ENCODE measurements at regions not wholly inside any gene's neighbourhood (a gene's known extent, or its start where the extent isn't known, plus 50 kb on each side); places are given as distances from the start of the nearest gene placed in this dataset.
"Not testable (repeated sequence)": the region's sequence is repeated elsewhere in the genome, so short reads cannot be mapped to it uniquely, and the experiment has no call there.

DNA sequence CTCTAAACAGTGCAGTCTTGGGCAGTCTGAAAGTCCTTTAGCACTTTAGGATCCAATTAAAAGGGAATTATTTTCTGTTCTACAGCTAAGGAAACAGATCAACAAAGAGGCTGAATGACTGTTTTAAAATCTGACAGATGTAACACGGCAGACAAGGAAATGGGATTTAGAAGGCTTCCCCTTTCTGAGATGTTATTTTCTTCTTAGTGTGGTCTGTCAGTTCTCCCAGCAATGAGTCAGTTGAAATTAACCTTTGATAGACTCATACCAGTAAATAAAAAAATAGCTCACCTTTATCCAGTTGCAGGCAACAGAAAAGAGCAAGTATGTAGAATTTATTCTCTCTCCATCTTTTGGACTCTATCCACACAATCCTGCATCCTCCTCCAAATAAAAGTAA, 98.1 kb downstream of the NEDD1 start:
- no peak for DNase-seq

DNA sequence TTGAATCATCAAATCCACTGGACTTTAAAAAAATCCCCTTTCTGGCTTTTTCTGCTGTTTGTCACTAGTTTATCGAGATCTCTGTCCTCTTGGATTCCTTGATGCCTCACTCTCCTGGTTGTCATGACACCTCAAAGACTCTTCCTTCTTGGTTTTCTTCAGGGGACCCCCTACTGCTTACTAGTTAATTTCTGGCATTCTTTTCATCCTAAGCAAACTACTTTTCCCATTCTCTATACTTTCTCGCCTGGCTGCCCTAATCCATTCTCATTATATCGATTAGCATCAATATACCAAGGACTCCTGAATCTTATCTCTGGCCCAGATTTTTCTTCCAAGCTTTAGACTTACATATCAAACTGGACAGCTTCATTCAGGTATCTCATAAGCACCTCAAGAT, 98.6 kb downstream of the NEDD1 start:
- DNase-seq, result no peak

DNA sequence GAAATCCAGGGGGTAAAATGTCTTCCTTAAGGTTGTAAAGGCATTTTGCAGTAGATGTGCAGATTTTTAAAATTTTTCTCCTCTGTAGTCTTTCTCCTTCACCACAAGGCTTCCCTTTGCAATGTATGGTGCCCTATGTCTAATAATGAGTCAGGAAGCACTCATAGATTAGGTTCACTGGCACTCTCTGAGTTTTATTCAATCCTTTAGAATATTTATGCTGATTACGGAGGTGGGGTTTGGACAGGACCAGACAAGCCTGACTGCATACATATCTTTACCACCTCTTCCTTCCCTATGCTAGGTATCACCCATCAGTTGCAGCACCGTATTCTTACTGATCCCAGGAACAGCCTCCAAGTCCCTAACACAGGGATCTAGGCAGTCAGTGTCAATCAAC, 99.5 kb downstream of the NEDD1 start:
- DNase-seq, result no peak

DNA sequence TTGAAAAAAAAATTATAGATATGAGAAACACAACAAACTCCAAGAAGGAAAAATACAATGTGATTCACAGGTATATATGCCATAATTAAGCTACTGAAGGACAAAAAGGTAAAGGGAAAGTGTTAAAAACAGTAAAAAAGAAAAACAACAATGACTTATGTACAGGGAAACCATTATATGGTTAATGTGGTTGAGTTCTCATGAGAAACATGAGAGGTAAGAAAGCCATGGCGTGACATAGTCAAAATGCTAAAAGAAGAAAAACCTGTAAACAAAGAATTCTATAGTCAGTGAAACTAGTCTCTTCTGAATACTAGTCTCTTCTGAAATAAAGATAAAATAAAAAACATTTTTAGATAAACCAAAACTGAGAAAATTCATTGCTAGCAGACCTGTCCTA, 109.1 kb downstream of the NEDD1 start:
- no peak for DNase-seq

DNA sequence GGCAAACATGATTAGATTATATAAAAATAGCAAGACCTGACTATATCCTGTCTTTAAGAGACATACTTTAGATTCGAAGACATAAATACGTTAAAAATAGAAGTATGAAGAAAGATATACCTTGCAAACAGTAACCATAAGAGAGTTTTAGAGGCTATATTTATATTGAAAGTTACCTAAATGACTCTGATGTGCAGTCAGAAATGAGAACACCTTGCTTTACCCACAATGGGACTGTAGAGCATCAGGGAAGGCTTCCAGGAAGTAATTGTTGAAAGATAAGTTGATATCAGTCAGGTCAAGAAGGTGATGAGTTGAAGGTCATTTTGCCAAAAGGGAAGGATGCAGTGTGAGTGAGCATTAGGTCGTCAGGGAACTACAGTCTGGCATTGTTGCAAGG, 110.2 kb downstream of the NEDD1 start:
- no peak for DNase-seq

DNA sequence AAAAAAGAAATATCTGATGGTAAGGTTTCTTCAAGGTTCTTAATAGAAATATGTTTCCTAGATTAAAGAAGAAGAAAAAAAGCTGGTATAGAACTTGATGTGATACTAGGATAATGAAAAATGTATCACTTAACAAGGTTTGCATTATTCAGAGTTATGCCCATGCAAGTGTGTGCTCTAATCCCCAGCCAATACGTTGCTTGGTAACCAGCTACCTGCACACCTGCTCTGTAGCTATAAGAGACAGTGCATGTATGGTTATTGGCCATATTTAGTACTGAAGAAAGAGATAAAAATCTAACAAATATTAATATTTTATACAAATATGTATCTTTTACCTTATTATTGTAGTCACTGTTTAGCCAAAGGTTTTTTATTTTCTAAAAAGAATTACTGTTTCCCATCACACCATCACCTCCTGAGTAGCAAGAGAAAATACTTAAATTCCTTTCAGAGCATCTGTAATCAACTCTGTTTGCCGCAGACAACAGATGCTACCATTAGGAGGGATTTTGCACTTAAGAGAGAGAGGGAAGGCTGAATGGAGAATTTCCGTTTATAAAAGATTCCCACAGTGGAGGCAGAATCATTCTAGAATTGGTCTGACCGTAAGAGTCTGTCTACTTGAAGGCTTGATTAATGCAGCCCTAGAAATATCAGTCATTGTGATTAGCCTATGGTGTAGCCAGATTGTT, 115.6 kb downstream of the NEDD1 start:
- no peak for DNase-seq

DNA sequence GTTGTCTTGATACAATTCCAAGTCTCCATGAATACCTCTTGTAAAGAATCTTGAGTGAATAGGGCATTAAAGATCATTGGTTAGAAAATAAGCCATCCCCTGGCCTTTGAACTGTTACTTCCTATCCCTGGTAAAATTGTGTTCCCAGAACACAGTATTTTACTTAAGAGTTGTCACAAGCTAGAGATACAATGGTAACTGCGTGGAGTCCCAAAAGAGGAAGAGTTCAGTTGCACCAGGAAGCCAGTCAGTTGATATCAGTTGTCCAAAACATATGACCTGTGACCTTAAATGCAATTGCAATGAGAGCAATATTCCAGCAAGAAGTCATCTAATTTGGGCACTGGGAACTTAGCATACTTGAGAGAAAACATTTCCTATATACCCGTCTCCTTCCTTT, 117.3 kb downstream of the NEDD1 start:
- DNase-seq, result no peak

DNA sequence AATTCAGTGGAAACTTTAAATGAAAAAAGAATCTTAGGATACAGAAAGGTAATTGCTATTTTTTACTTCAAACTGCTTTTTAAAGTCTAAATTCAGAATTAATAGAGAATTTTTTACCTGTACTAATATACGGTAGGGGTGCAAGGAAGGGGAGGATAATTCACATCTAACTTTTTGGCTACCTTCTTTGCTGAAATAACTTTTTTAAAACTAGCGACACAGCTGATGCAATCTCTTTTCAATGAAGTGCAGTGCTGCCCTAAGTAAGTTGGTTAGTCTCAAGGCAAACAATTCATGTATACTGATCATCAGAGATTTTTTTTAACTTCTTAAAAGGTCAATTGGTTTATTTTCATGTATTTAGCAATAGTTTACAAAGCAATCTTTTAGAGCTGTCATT, 119.8 kb downstream of the NEDD1 start:
- no peak for DNase-seq

DNA sequence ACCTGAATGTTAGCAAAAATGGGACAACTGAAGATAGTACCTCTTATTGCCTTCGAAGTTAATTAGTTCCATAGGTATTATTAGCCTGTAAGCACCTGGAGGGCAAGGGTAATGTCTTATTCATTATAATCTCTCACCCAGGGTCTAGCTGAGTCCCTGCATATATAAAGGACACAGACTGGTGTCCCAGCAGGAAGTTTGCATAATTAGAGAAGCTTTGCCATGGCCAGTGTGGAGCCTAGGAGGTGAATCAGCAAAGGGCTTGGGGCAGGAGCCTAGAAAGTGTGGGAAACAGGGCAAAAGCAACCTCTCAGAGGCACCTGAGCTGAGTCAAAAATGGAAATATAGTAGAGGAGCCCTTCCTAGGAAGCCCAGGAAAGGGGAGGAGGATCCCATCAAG, 120.4 kb downstream of the NEDD1 start:
- DNase-seq, result no peak

DNA sequence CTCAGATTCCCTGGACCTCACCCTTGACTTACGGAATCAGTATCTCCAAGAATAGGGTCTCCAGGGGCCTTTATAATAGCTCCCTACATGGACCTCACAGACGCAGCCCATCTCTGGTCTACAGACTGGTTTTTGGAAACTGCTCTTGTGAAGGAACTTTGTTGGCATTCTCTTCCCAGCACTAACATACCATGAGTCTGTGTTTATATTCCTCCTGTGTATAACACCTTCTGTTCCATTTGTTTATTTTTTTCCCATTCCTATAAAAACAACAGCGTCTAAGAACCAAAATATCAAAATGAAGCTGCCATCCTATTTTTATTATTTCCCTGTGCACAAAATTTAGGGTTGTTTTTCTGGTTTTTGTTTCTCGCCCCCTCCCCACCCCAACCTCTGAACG, 131.1 kb downstream of the NEDD1 start:
- DNase-seq, result no peak

DNA sequence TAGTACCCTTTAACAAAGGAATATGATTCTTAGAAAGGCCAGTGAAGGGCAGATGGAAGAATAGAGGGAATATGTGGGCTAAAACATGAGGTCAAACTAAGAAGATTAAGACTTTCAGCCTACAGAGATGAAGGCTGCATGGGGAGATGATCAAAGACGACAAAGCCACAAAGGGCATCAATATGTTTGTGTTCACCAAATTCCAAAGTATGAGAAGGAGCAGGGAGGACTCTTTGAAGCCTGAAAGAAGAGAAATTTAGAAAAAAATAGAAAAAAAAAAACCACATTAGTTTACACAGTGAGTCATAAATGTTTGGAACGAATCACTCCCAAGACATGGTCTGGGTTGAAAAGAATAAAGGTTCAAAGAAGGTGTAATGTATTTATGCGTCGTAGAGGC, 131.8 kb downstream of the NEDD1 start:
- no peak for DNase-seq

DNA sequence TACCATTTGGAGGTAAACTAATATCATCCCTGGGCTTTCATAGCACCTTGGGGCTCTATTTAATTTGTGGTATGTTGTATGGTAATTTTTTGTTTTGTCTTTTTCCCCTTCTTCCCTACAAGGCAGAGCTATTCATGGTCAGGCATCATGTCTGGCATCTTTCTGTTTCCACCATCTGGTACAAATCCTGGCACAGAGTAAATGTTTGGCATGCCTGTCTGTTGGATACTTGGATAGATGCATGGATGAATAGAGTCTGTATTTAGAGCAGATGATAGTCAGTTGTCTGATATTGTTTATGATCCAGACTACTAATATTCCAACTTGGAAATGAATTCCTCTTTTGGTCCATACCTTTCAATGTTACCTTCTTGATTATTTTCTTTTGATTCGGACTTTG, 139.8 kb downstream of the NEDD1 start:
- DNase-seq, result no peak

DNA sequence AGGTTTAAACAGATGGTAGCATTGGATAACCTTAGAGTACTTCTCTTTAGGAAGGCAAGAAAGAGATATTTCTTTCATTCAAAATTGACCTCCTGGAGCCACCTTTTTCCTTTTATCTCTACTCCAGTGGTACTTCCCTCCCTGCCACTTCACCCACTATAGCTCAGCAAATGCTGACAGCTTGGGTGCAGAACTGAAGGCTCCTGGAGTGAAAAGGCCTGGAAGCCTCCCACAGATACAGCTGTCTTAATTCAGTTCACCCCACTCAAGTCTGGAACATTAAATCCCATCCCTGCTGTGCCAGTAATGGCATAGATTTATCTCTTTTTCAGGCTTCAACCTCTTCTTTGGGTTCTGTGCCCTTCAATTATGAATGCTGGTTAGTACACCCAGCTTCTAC, 140.3 kb downstream of the NEDD1 start:
- no peak for DNase-seq

DNA sequence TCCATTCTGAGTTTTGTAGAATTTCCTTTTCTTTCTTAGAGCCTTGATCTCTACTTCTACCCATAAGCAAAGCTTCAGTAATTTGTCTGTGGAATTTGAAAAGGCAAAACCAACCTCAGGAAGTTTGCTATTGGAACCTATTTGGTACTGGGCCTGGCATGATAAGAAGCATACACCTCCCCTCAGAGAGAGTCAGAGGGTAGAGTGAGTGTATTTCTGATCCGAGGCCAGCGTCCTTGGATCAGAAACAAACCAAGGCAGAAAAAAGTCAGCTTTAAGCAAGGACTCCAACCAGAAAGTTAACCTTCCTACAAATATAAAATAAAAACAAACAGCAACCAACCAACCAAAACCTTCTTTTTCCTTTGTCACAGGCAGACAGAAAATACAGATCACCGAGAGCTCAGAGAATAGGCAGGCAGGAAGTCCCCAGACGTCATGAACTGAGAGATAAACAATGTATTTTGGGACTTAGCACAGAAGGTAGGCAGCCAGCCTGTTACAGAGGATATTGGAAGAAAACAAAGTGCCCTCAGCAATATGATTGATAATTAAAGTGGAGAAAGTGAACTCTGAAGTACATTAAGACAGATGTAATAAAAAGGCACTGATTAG, 141.5 kb downstream of the NEDD1 start:
- no peak for DNase-seq

DNA sequence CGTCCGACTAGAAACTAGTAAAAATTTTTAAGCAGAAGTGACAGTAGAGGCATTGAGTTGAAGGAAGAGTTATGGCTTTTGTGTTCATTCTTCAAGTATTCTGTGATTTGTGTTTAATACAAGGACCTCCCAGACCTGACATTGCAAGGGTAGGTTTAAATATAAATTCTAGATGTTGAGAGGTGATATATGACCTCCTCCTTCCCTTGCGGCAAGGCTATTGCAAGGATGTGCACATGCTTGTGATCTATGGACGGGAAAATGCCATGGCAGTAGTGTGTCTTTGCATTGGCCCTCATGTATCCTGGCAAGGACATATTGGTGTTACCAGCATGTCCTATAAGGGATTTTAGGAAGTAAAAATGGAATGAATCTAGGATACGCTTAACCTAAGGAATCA, 143.5 kb downstream of the NEDD1 start:
- no peak for DNase-seq

DNA sequence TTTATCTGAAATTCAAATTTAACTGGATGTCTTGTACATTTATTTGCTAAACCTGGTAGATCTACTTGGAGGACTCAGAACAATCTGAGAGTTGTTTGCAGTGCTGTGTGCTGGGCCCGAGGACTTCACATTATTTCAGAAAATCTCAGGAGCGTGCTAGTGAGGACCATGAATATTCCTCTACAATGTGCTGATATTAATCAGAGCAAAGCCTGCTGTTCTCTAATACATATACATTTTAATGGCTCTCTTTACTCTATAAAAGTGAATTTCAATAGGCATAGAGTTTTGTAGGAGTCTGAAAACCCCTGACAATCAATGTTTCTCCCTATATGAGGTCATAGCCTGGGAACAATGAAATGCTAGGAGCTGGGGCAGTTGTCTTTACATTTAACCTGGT, 144.3 kb downstream of the NEDD1 start:
- DNase-seq, result no peak

DNA sequence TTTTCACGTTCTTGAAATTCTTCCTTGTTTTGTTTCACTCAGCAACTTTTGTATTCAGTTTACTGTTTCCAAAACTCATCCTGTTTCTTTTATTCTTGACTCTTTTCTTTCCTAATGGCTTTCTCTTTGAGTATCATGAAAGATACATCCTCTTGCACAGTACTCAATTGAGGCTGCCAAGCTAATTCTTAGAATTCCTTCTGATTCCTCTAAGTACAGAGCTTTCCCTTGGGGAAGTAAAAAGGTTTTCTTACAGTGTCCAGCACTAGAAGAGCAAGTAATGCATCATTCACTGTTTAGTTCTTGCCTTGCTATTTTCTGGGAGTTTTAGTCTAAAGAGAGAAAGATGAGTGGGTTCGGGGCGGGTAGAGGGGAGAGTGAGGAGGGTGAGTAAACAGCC, 154.1 kb downstream of the NEDD1 start:
- DNase-seq, result no peak

DNA sequence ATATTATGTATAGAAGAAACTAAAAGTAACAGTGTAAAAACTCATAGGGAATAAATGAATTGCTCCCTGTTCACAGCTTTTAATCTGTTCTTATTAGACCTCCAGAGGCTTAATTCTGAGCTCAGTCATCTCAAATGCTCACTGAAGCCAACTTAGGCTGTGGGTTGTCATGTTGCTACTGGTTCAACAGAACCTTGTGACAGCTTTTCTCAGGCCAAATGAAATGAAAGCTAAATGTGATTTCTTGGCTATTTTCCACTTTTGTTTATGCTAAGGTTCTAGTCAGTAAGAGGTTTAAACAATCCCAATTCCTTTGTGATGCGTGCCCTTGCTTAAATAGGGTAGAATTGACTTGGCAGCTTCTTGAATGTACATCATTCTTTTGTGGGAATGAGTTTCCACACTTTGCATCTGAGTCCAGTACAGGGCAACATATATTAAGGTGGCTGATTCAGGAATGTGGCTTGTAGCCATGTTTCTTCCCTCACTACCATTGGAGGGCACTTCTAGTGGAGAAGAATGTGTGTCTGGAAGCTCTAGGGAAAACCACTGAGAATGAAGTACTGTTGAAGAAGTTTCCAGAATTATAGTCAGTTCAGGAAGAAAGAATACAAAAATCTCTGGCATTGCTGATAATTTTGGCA, 156.4 kb downstream of the NEDD1 start:
- no peak for DNase-seq

DNA sequence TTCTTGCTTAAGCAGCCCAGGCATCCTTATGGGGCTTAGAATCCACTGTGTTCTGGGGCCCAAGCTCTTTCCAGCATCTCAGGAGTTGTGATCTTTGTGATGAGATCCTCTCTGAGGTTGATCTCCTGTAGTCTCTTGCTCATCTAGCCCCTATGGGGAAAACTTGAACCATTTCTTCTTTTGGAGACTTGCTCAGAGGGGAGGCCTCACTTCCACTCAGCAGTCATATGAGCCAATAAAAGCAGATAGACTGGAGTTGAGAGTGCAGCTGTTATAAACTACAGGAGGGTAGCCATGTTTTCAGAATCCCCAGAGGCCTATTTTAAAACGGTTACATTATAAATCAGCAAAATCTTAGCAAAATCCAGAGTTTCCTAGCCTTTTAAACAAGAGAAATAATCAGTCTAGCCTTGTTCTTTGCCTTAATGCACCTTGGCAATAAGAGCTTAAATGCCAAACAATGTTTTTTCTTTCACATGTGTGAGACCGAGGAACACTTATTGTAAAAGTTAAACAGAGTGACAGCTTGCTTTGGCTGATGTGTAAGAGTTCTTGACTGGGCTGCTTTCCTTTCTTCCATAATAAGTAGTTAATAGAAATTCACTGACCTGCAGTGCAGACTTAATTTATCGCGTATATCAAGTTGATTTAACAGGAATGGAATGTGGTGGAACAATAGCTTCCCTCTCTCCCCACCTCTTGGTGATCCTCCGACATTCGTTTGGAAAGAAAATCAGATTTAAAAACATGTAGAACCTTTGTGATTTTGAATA, 168.3 kb downstream of the NEDD1 start:
- no peak for DNase-seq

DNA sequence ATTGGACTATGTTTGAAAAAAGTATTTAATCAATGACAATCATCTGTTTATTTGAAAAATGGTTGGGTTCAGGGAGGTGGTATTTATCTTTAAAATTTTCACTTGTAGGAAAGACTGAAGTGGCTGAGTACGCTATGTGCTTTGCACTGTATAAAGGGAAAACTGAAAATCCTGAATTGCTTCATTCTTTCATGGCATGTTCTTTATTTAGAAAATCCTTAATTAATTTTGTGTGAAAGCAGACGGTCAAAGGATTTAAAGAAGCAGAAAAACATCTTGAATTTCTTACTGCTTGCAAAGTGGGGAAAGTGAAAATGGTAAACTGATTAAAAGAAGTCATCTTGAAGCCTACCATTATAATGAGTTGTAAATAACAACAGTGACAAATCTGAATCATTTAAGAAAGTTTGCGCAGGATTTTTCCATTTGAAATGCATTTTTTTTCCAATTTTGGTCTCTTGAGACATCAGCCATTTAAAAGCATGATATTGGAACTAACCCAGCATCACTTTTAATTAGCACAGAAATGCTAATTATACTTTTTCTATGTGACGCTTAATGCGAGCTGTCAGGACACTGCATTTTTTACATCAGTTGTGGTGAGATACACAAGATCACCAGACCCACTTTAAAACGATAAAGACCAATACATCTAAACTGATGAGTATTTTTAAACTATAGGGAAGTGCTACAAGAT, 169.0 kb downstream of the NEDD1 start:
- no peak for DNase-seq

DNA sequence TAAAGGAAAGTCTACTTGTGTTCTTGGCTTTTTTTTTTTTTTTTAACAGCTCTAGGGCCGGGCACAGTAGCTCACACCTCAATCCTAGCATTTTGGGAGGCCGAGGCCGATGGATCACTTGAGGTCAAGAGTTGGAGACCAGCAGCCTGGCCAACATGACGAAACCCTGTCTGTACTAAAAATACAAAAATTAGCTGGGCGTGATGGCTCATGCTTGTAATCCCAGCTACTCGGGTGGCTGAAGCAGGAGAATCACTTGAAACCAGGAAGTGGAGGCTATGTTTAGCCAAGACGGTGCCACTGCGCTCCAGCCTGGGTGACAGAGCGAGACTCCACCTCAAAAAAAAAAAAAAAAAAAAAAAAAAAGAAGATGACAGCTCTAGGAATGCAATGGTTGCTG, 169.9 kb downstream of the NEDD1 start:
- DNase-seq, result not testable (repeated sequence)

DNA sequence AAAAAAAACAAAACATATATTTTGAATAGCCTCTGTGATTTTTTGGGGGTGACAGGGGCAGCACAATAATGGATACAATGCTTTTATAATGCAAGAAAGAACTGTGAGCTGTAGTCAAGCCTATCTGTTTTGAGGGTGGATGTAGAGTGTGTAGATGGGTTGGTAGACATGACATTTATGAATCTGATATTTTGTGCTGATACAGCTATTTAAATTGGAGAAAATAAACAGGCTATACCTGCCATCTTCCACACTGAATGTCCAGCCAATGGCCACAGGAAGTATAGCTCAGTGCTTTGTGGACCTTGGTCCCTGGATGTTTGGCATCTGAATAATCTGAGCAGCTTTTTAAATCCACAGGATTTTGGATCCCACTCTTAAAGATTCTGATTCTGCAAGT, 175.0 kb downstream of the NEDD1 start:
- no peak for DNase-seq

DNA sequence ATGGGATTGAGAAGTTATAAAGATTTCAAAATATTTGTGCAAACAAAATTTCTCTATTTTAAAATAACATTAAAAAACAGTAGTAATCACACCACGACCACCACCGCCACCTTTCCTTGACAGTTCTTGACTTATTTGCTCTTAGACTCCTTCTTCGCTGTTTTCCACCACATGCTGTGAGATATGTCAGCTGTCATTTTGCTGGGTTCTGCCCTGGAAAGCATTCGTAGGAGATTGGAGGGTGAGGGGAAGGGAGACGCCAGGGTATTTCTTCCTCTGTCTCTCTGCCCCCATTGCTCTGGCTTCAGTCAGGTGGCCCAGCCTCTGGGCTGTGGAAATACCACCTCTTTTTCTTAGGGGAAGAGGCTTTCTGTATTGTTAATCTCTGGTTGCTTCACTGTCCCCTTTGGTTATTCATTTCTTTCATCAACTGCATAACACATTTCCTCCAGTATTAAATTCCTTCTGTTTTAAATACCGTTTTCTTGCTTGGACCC, 186.2 kb downstream of the NEDD1 start:
- DNase-seq, result no peak
